ENCODE measurements at regions not wholly inside any gene's neighbourhood (a gene's known extent, or its start where the extent isn't known, plus 50 kb on each side); places are given as distances from the start of the nearest gene placed in this dataset.

GRCh38 chr3:72346526-72346926 lies 501.7 kb downstream of the SHQ1 start:
- WGBS = 80% methylated on average over 8 of the region's 8 CpGs
- Histone ChIP-seq H3K9me3 (no peaks in the 10 kb centered on the region), H3K4me3 (no peak overlapping the region), H3K27me3 (no peaks in the 10 kb centered on the region), H3K4me1 (peaks cover 0 to 43% (median 28%) of the 10 kb centered on the region in 4 donors), H3K27ac (replicated peaks in 1 of 4) (peak overlapping the region in 3 of 4 donors; percentile 22 to 59 (median 40)), H3K36me3 (no peaks in the 10 kb centered on the region)
- DNase-seq (ENCODE audit: extremely low spot score) = no peak
- intact Hi-C loops (cut with DNase I) = no loop called here
- TF ChIP-seq EP300 (IDR thresholded peaks at IDR 0.05) (no peak), POLR2AphosphoS5 (IDR thresholded peaks at IDR 0.05) (peak; percentile 43 to 47)

- 93% methylated on average over 7 of the region's 7 CpGs for WGBS
- intact Hi-C loops (cut with DNase I) = no loop called here
- Histone ChIP-seq H3K36me3 (no peaks in the 10 kb centered on the region), H3K27ac (replicated peaks in 1 of 4) (peak overlapping the region in 3 of 4 donors; percentile 22 to 59 (median 40)), H3K27me3 (no peaks in the 10 kb centered on the region), H3K4me3 (no peak overlapping the region), H3K9me3 (no peaks in the 10 kb centered on the region), H3K4me1 (peaks cover 0 to 43% (median 31%) of the 10 kb centered on the region in 4 donors)
- DNase-seq (ENCODE audit: extremely low spot score) = no peak
- TF ChIP-seq CTCF (IDR thresholded peaks at IDR 0.05) (no peak), POLR2AphosphoS5 (IDR thresholded peaks at IDR 0.05) (no peak), POLR2A (IDR thresholded peaks at IDR 0.05; ENCODE audit: low read depth) (no peak), EP300 (IDR thresholded peaks at IDR 0.05) (no peak)
Measured at GRCh38 chr3:72345980-72346379, 502.3 kb downstream of the SHQ1 start.

- TF ChIP-seq POLR2A (IDR thresholded peaks at IDR 0.05; ENCODE audit: low read depth) = no peak
- TF ChIP-seq CTCF (IDR thresholded peaks at IDR 0.05) = no peak
- no peak for TF ChIP-seq POLR2AphosphoS5 (IDR thresholded peaks at IDR 0.05)
- TF ChIP-seq EP300 (IDR thresholded peaks at IDR 0.05) = no peak
- peaks cover 5 to 49% (median 34%) of the 10 kb centered on the region in 4 donors for H3K4me1 ChIP-seq
- 81% methylated on average over 7 of the region's 7 CpGs for WGBS
Measured at GRCh38 chr3:72345237-72345878, 502.9 kb downstream of the SHQ1 start.

GRCh38 chr3:72344647-72345046 lies 503.6 kb downstream of the SHQ1 start:
- H3K4me3 ChIP-seq = no peak overlapping the region
- intact Hi-C loops (cut with DNase I) = no loop called here
- no peak for TF ChIP-seq EP300 (IDR thresholded peaks at IDR 0.05)
- no peaks in the 10 kb centered on the region for H3K9me3 ChIP-seq
- no peaks in the 10 kb centered on the region for H3K36me3 ChIP-seq
- peaks cover 11 to 57% (median 38%) of the 10 kb centered on the region in 4 donors for H3K4me1 ChIP-seq
- 89% methylated on average over 6 of the region's 6 CpGs for WGBS
- no peak overlapping the region for H3K27ac ChIP-seq (replicated peaks in 1 of 4)
- no peak for DNase-seq (ENCODE audit: extremely low spot score)
- no peaks in the 10 kb centered on the region for H3K27me3 ChIP-seq

More at GRCh38 chr3:72345237-72345878, 502.9 kb downstream of the SHQ1 start:
- Histone ChIP-seq H3K27me3 (no peaks in the 10 kb centered on the region), H3K27ac (replicated peaks in 1 of 4) (no peak overlapping the region), H3K4me3 (no peak overlapping the region), H3K36me3 (no peaks in the 10 kb centered on the region), H3K9me3 (no peaks in the 10 kb centered on the region)
- DNase-seq (ENCODE audit: extremely low spot score) = no peak
- intact Hi-C loops (cut with DNase I) = no loop called here

- TF ChIP-seq EP300 (IDR thresholded peaks at IDR 0.05) (no peak), POLR2AphosphoS5 (IDR thresholded peaks at IDR 0.05) (no peak), CTCF (IDR thresholded peaks at IDR 0.05) (no peak), POLR2A (IDR thresholded peaks at IDR 0.05; ENCODE audit: low read depth) (no peak)
- H3K9me3 ChIP-seq = no peaks in the 10 kb centered on the region
- H3K36me3 ChIP-seq = no peaks in the 10 kb centered on the region
- no peak for DNase-seq (ENCODE audit: extremely low spot score)
- WGBS = 86% methylated on average over 1 of the region's 1 CpG
- H3K4me3 ChIP-seq = no peak overlapping the region
- peaks cover 16 to 61% (median 42%) of the 10 kb centered on the region in 4 donors for H3K4me1 ChIP-seq
- H3K27ac ChIP-seq (replicated peaks in 1 of 4) = no peak overlapping the region
- no peaks in the 10 kb centered on the region for H3K27me3 ChIP-seq
- intact Hi-C loops (cut with DNase I) = no loop called here
Measured at GRCh38 chr3:72344236-72344635, 504.0 kb downstream of the SHQ1 start.

GRCh38 chr3:72343078-72343477 lies 505.2 kb downstream of the SHQ1 start:
- WGBS = 75% methylated on average over 3 of the region's 3 CpGs
- intact Hi-C loops (cut with DNase I) = no loop called here

More at GRCh38 chr3:72343078-72343477, 505.2 kb downstream of the SHQ1 start:
- DNase-seq (ENCODE audit: extremely low spot score) = no peak
- Histone ChIP-seq H3K4me3 (no peak overlapping the region), H3K4me1 (peaks cover 23 to 62% (median 43%) of the 10 kb centered on the region in 4 donors), H3K27ac (replicated peaks in 1 of 4) (no peak overlapping the region), H3K27me3 (no peaks in the 10 kb centered on the region), H3K9me3 (no peaks in the 10 kb centered on the region), H3K36me3 (no peaks in the 10 kb centered on the region)
- TF ChIP-seq POLR2A (IDR thresholded peaks at IDR 0.05; ENCODE audit: low read depth) (no peak), EP300 (IDR thresholded peaks at IDR 0.05) (no peak), POLR2AphosphoS5 (IDR thresholded peaks at IDR 0.05) (no peak), CTCF (IDR thresholded peaks at IDR 0.05) (no peak)

Data from esophagus muscularis mucosa (tissue), 4 donors.